Hematopoietic multipotent progenitor cell treated with erythropoietin and hydrocortisone succinate and interleukin-3 and kit ligand, for 4 days (in vitro differentiated cells): ENCODE measurements at regions not wholly inside any gene's neighbourhood (a gene's known extent, or its start where the extent isn't known, plus 50 kb on each side); places are given as distances from the start of the nearest gene placed in this dataset.

ENCODE experiments used
- DNase-seq: peaks from one replicate; pipeline ENCODE4 v3.0.0-alpha.2; 2015

- DNase-seq: peak; percentile 22
Observed at GRCh38 chr11:93967258-93967657, 53.9 kb upstream of the HEPHL1 start.

DNA sequence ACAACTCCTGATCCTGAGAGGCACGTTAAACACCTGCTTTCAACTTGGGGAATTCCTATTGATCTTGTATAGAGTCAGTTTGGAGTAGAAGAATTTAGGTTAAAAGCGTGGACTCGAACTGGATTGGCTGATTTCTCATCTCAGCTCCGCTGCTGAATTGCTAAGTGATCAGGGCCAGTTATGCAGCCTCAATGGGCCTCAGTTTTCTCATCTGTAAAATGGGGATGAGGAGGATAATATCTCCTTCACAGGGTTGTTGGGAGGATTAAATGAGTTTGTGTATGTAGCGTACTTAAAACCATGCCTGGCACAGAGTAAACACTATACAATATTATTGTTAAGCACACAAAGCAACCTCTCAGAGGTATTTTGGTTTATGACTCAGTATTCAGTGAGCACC lies 53.2 kb upstream of the HEPHL1 start:
- DNase-seq: no peak

DNA sequence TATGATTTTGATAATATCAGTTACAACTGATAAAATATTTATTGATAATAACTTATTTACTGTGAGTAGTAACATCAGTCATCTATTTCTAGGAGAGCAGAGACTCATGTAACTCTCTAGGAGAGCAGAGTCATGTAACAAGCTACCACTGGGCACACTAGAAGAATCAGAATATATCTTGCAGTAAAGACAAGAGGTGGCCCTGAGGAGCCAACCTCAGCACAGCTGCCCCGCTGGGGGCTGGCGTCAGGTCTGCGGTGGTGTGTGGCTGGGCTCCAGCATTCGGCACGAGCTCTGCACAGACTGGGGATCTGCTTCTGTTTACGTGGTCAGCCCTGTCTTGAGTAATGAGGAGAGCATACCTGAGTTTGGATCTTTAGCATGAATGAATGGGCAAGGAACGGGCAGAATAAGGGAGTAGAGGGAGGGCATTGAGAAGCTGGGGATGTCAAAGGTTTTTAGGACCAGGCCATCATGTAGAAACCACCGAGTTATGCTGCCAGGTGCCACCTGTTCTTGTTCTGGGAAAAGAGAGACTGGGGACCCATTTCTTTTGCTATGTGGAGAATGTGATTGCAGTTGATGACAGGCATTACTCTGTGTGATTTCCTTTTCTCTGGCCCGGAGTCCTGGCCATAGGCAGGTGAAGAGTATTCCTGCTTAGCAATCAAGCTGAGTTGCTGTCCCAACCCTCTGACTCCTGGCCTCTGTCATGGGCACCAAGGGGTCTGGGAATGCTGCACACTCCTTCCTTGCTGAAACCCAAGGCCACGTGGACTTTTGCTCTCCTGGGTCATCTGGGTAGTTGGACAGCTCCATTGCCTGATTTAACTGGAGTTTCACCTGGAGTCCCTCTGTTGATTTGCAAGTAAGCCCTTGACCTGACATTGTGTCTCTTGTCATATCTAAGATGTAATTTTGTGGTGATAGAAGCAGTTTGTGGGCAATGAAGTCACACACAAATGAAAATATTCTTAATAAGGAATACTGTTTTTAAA lies 50.9 kb upstream of the HEPHL1 start:
- peak; percentile 10 for DNase-seq
